Panc1 (cell line): ENCODE measurements at regions not wholly inside any gene's neighbourhood (a gene's known extent, or its start where the extent isn't known, plus 50 kb on each side); places are given as distances from the start of the nearest gene placed in this dataset.

ENCODE experiments used
- ATAC-seq: fragments of 200-7000 bp; cut with Tn5 transposase; 2 replicates; pipeline ENCODE4 v1.9.1; 2020; ENCODE audit warnings: mild to moderate bottlenecking, moderate library complexity
- BruUV-seq: library from RNA; stranded (reverse); fragments of 400-500 nt; replicated peaks from 2 replicates; lab custom pipeline; 2021; lab: Mats Ljungman, UMichigan
- CTCF ChIA-PET: fragments of 300-600 bp; sonication (Branson Sonifier 250); formaldehyde crosslinking; loops from one replicate; lab custom pipeline; 2022; ENCODE audit warnings: antibody characterized with exemption; lab: Charles Lee
- POLR2A ChIA-PET: fragments of 300-600 bp; sonication (Branson Sonifier 250); formaldehyde crosslinking; loops from one replicate; lab custom pipeline; 2022; ENCODE audit warnings: antibody characterized with exemption; lab: Charles Lee
- DNase-seq: peaks from one replicate; pipeline ENCODE4 v3.0.0-alpha.2; 2010; ENCODE audit warnings: low read depth, low spot score
- H3K27ac ChIP-seq: 2 replicates; pipeline ENCODE4 v1.5.1; 2011; ENCODE audit warnings: mild to moderate bottlenecking, low read length, inconsistent platforms
- H3K27me3 ChIP-seq: fragments of 200-500 bp; sonication (Bioruptor generic); 2 replicates; pipeline ENCODE4 v1.6.0; 2014; ENCODE audit warnings: low read length, inconsistent platforms; ENCODE audit not compliant: control insufficient read depth, insufficient read depth
- H3K36me3 ChIP-seq: fragments of 200-500 bp; sonication (Bioruptor generic); 2 replicates; pipeline ENCODE4 v1.5.1; 2014; ENCODE audit warnings: inconsistent platforms, mild to moderate bottlenecking, low read length, moderate library complexity; ENCODE audit not compliant: control insufficient read depth, insufficient read depth
- H3K4me1 ChIP-seq: 2 replicates; pipeline ENCODE4 v1.5.1; 2011; ENCODE audit warnings: inconsistent platforms, mild to moderate bottlenecking, low read length, moderate library complexity; ENCODE audit not compliant: control insufficient read depth, insufficient read depth
- H3K4me3 ChIP-seq, 2 experiments: 2 replicates each; pipeline ENCODE4 v1.5.1; 2011 to 2012; ENCODE audit warnings: low read depth in 2 of 2, low read length in 2 of 2, mild to moderate bottlenecking in 2 of 2, inconsistent platforms in 1 of 2, moderate library complexity in 1 of 2
- H3K9me3 ChIP-seq: fragments of 200-500 bp; sonication (Bioruptor generic); 2 replicates; pipeline ENCODE4 v1.5.1; 2014; ENCODE audit warnings: low read depth, mild to moderate bottlenecking, inconsistent platforms, low read length, moderate library complexity; ENCODE audit not compliant: control insufficient read depth, insufficient read depth
- CTCF ChIP-seq: fragments of 450-650 bp; IDR thresholded peaks from 2 replicates; pipeline ENCODE4 v1.5.1; 2017; ENCODE audit warnings: mild to moderate bottlenecking
- POLR2AphosphoS5 ChIP-seq: IDR thresholded peaks from 2 replicates; pipeline ENCODE4 v1.6.1; 2012; ENCODE audit warnings: mild to moderate bottlenecking, low read depth, low read length, moderate library complexity
- REST ChIP-seq, 2 experiments: IDR thresholded peaks; 2 replicates each; pipeline ENCODE4 v1.6.1; 2011 to 2012; ENCODE audit warnings: low read depth in 2 of 2, control low read depth in 1 of 2, low read length in 1 of 2, mild to moderate bottlenecking in 1 of 2, moderate library complexity in 1 of 2; ENCODE audit not compliant: insufficient read depth in 1 of 2
- SIN3A ChIP-seq: IDR thresholded peaks from 2 replicates; pipeline ENCODE4 v1.6.1; 2012; ENCODE audit warnings: low read depth, mild to moderate bottlenecking, low read length, moderate library complexity, borderline replicate concordance; ENCODE audit not compliant: insufficient read depth
- TCF7L2 ChIP-seq: IDR thresholded peaks from 2 replicates; pipeline ENCODE4 v1.6.1; 2011; ENCODE audit warnings: mild to moderate bottlenecking, low read depth, low read length, inconsistent platforms
- in situ Hi-C: cut with HindIII; loops from 2 replicates; pipeline ENCODE4 v1.10.0; 2016; ENCODE audit warnings: low sequenced_read_pairs, low pct_unique_long_range_greater_than_20kb
- intact Hi-C: fragments of 100-400 bp; cut with micrococcal nuclease; formaldehyde crosslinking; loops from one replicate; pipeline ENCODE4 v1.10.0; 2022; ENCODE audit not compliant: unreplicated experiment

GRCh38 chr1:96376846-96377245, 344.7 kb upstream of the PTBP2 start:
- Histone ChIP-seq H3K4me1 (no peaks in the 10 kb centered on the region), H3K27ac (no peak overlapping the region), H3K36me3 (no peaks in the 10 kb centered on the region), H3K4me3 (no peak overlapping the region), H3K9me3 (no peaks in the 10 kb centered on the region), H3K27me3 (no peaks in the 10 kb centered on the region)
- TF ChIP-seq REST (IDR thresholded peaks at IDR 0.05; ENCODE audit: insufficient read depth in 1 of 2, low read depth in 2 of 2, low read length in 1 of 2) (no peak), SIN3A (no peak), POLR2AphosphoS5 (no peak), CTCF (no peak), TCF7L2 (no peak)
- ChIA-PET CTCF (no interaction called here), POLR2A (no interaction called here)
- in situ Hi-C loops (no loop called here), intact Hi-C loops (no loop called here)
- BruUV-seq, result no TSS peak
- ATAC-seq, result no peak
- no peak for DNase-seq

- Histone ChIP-seq H3K4me3 (no peak overlapping the region), H3K9me3 (no peaks in the 10 kb centered on the region), H3K36me3 (no peaks in the 10 kb centered on the region), H3K27ac (no peak overlapping the region), H3K27me3 (no peaks in the 10 kb centered on the region), H3K4me1 (no peaks in the 10 kb centered on the region)
- ChIA-PET CTCF (no interaction called here), POLR2A (no interaction called here)
- TF ChIP-seq CTCF (no peak), POLR2AphosphoS5 (no peak), SIN3A (no peak), TCF7L2 (no peak), REST (IDR thresholded peaks at IDR 0.05; ENCODE audit: insufficient read depth in 1 of 2, low read depth in 2 of 2, low read length in 1 of 2) (no peak)
- DNase-seq, result no peak
- BruUV-seq, result no TSS peak
- intact Hi-C loops, result no loop called here
- in situ Hi-C loops, result no loop called here
- ATAC-seq, result no peak
Observed at GRCh38 chr1:96384611-96385010, 337.0 kb upstream of the PTBP2 start.
